Liver (tissue), 8 donors: ENCODE measurements at regions not wholly inside any gene's neighbourhood (a gene's known extent, or its start where the extent isn't known, plus 50 kb on each side); places are given as distances from the start of the nearest gene placed in this dataset.

ENCODE experiments used
- DNase-seq: peaks from one replicate; pipeline ENCODE4 v3.0.0-alpha.2; 2017; ENCODE audit warnings: low spot score
- H3K27ac ChIP-seq, 2 donors: one replicate each; pipeline ENCODE4 v1.7.0; 2013; ENCODE audit warnings: inconsistent platforms in 2 of 2, low read length in 2 of 2, control low read depth in 1 of 2, low read depth in 1 of 2, mild to moderate bottlenecking in 1 of 2
- H3K27me3 ChIP-seq, 4 donors: one replicate each; pipeline versions ENCODE4 v1.6.1 to v1.7.0; 2013; ENCODE audit warnings: low read length in 3 of 4, inconsistent platforms in 1 of 4, mild to moderate bottlenecking in 1 of 4, moderate library complexity in 1 of 4; ENCODE audit not compliant: control insufficient read depth in 4 of 4, insufficient read depth in 4 of 4
- H3K36me3 ChIP-seq, 4 donors: one replicate each; pipeline versions ENCODE4 v1.6.1 to v1.7.0; 2013; ENCODE audit warnings: low read length in 3 of 4, mild to moderate bottlenecking in 3 of 4, low read depth in 1 of 4, moderate library complexity in 1 of 4; ENCODE audit not compliant: control insufficient read depth in 4 of 4, insufficient read depth in 3 of 4
- H3K4me1 ChIP-seq, 4 donors: one replicate each; pipeline versions ENCODE4 v1.6.1 to v1.7.0; 2013; ENCODE audit warnings: low read length in 3 of 4, mild to moderate bottlenecking in 3 of 4, moderate library complexity in 1 of 4; ENCODE audit not compliant: control insufficient read depth in 4 of 4, insufficient read depth in 4 of 4
- H3K4me3 ChIP-seq, 3 donors: one replicate each; pipeline versions ENCODE4 v1.6.1 to v1.7.0; 2013; ENCODE audit warnings: low read length in 3 of 3, control low read depth in 1 of 3, low read depth in 1 of 3, mild to moderate bottlenecking in 1 of 3
- H3K9ac ChIP-seq, 2 donors: one replicate each; pipeline ENCODE4 v1.7.0; 2013; ENCODE audit warnings: low read length in 2 of 2, mild to moderate bottlenecking in 2 of 2, moderate library complexity in 2 of 2, control low read depth in 1 of 2, low read depth in 1 of 2
- H3K9me3 ChIP-seq, 4 donors: one replicate each; pipeline versions ENCODE4 v1.6.1 to v1.7.0; 2013; ENCODE audit warnings: low read length in 3 of 4; ENCODE audit not compliant: control insufficient read depth in 4 of 4
- GABPA ChIP-seq, 2 donors: IDR thresholded peaks in 1 of 2; conservative IDR thresholded peaks in 1 of 2; 2 replicates each; pipeline ENCODE4 v1.6.1; 2016; ENCODE audit warnings: antibody characterized with exemption in 2 of 2, mild to moderate bottlenecking in 1 of 2, moderate library complexity in 1 of 2
- HNF4G ChIP-seq: IDR thresholded peaks from 2 replicates; pipeline ENCODE4 v1.6.1; 2016; ENCODE audit warnings: antibody characterized with exemption
- JUND ChIP-seq, 2 donors: IDR thresholded peaks; 2 replicates each; pipeline ENCODE4 v1.6.1; 2016; ENCODE audit warnings: antibody characterized with exemption in 2 of 2
- RAD21 ChIP-seq, 2 donors: IDR thresholded peaks; 2 replicates each; pipeline ENCODE4 v1.6.1; 2016; ENCODE audit warnings: antibody characterized with exemption in 2 of 2, mild to moderate bottlenecking in 2 of 2
- RXRA ChIP-seq, 2 donors: IDR thresholded peaks; 2 replicates each; pipeline ENCODE4 v1.6.1; 2017 to 2018; ENCODE audit warnings: antibody characterized with exemption in 2 of 2, mild to moderate bottlenecking in 1 of 2
- YY1 ChIP-seq: IDR thresholded peaks from 2 replicates; pipeline ENCODE4 v1.6.1; 2016; ENCODE audit warnings: antibody characterized with exemption, mild to moderate bottlenecking
- WGBS: extraction: QIAGEN DNeasy Blood & Tissue Kit; methylation state at CpG from one replicate; pipeline ENCODE4 v1.1.7; 2013; 5-methylcytosine and 5-hydroxymethylcytosine counted together
- TF ChIP-seq, protein P1 (sequence below): IDR thresholded peaks from 2 replicates; pipeline ENCODE4 v1.6.1; 2016; ENCODE audit warnings: antibody characterized with exemption, mild to moderate bottlenecking
- TF ChIP-seq, protein P2 (sequence below): IDR thresholded peaks from 2 replicates; pipeline ENCODE4 v1.6.1; 2016; ENCODE audit warnings: antibody characterized with exemption
- TF ChIP-seq, protein P3 (sequence below): fragments of 150-350 bp; IDR thresholded peaks from 2 replicates; pipeline ENCODE4 v1.5.1; 2017; ENCODE audit warnings: improper control_type of control experiment, low read depth, low read length; ENCODE audit not compliant: missing input control
- TF ChIP-seq, protein P4 (sequence below): IDR thresholded peaks from 2 replicates; pipeline ENCODE4 v1.6.1; 2016; ENCODE audit warnings: antibody characterized with exemption
- donor health status: healthy.
- donor health status: healthy.
- donor health status: healthy.
- donor health status: healthy.
- donor health status: healthy.

DNA sequence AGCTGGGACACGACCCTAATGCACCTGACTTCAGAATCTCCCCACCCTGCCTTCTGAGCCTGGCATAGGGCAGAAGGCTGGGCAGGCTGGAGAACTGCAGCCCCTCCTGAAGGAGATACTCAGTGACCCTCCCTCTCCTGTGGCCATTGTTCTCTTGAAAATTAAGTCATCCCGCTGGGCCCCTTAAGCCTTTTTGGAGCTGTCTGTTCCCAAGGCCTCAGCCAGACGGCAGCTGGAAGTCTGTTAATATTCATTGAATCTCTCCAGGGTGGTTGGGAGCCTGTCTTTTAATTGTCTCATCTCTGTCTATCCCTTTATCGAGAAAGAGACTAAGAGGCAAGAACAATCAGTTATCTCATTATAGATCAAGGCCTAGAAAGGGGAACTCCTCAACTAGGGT lies 118.1 kb upstream of the PCBD1 start:
- no peaks in the 10 kb centered on the region for H3K4me1 ChIP-seq
- DNase-seq: no peak
- H3K27ac ChIP-seq: no peak overlapping the region
- no peaks in the 10 kb centered on the region for H3K9me3 ChIP-seq
- WGBS: 68% methylated on average over 4 of the region's 4 CpGs
- TF ChIP-seq HNF4G: no peak
- TF ChIP-seq, protein P1, sequence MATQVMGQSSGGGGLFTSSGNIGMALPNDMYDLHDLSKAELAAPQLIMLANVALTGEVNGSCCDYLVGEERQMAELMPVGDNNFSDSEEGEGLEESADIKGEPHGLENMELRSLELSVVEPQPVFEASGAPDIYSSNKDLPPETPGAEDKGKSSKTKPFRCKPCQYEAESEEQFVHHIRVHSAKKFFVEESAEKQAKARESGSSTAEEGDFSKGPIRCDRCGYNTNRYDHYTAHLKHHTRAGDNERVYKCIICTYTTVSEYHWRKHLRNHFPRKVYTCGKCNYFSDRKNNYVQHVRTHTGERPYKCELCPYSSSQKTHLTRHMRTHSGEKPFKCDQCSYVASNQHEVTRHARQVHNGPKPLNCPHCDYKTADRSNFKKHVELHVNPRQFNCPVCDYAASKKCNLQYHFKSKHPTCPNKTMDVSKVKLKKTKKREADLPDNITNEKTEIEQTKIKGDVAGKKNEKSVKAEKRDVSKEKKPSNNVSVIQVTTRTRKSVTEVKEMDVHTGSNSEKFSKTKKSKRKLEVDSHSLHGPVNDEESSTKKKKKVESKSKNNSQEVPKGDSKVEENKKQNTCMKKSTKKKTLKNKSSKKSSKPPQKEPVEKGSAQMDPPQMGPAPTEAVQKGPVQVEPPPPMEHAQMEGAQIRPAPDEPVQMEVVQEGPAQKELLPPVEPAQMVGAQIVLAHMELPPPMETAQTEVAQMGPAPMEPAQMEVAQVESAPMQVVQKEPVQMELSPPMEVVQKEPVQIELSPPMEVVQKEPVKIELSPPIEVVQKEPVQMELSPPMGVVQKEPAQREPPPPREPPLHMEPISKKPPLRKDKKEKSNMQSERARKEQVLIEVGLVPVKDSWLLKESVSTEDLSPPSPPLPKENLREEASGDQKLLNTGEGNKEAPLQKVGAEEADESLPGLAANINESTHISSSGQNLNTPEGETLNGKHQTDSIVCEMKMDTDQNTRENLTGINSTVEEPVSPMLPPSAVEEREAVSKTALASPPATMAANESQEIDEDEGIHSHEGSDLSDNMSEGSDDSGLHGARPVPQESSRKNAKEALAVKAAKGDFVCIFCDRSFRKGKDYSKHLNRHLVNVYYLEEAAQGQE: no peak
- no peak for TF ChIP-seq GABPA (IDR thresholded peaks at IDR 0.05 in 1 of 2, conservative IDR thresholded peaks at IDR 0.05 in 1 of 2)
- TF ChIP-seq, protein P2, sequence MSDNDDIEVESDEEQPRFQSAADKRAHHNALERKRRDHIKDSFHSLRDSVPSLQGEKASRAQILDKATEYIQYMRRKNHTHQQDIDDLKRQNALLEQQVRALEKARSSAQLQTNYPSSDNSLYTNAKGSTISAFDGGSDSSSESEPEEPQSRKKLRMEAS: no peak
- TF ChIP-seq YY1: no peak
- H3K4me3 ChIP-seq: no peak overlapping the region
- no peaks in the 10 kb centered on the region for H3K27me3 ChIP-seq
- H3K9ac ChIP-seq: no peak overlapping the region
- no peaks in the 10 kb centered on the region for H3K36me3 ChIP-seq

DNA sequence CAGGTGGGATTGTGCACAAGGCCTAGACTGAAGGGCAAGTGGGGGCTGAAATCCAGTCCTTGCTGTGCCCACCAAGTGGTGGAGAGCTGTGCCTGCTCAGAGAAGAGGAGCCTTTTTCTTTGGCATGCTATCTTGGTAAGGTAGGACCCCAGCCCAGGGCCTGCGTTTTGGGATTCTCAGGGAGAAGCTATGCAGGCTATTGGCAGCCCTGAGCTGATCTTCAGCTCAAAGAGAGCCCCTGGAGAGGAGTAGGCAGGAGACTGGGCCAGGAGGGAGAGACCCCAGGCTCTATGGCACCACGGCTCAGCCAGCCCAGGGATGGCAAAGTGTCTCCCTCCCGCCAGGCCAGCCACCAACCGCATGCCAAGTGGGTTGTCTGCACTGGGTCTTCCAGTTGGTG lies 119.2 kb upstream of the PCBD1 start:
- no peak for DNase-seq
- WGBS: 87% methylated on average over 4 of the region's 4 CpGs

DNA sequence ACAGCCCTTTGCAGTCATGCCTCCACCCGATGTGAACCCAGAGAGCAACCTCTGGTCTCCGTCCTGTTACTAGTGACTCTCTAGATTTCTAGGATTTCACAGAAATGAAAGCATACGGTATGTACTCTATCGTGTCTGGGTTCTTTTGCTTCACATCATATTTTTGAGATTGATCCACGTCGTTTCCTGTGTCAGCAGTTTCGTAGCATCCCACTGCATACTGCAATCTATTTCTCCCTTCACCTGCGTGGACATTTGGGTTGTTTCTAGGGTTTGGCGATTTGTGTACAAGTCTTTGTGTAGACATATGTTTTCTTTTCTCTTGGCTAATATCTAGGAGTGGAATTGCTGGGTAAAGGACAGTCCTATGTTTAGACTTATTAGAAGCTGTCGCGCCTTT lies 119.8 kb upstream of the PCBD1 start:
- Histone ChIP-seq H3K9me3 (no peaks in the 10 kb centered on the region), H3K4me3 (no peak overlapping the region), H3K4me1 (no peaks in the 10 kb centered on the region)

More for the DNA sequence above, 119.2 kb upstream of the PCBD1 start:
- TF ChIP-seq JUND (IDR thresholded peaks at IDR 0.05): no peak
- no peak for TF ChIP-seq RXRA (IDR thresholded peaks at IDR 0.05)
- Histone ChIP-seq H3K27ac (no peak overlapping the region), H3K4me1 (no peaks in the 10 kb centered on the region), H3K4me3 (no peak overlapping the region), H3K9me3 (no peaks in the 10 kb centered on the region), H3K36me3 (no peaks in the 10 kb centered on the region), H3K27me3 (no peaks in the 10 kb centered on the region), H3K9ac (no peak overlapping the region)

More for the DNA sequence above, 119.8 kb upstream of the PCBD1 start:
- TF ChIP-seq RAD21 (IDR thresholded peaks at IDR 0.05) (no peak), YY1 (no peak), GABPA (IDR thresholded peaks at IDR 0.05 in 1 of 2, conservative IDR thresholded peaks at IDR 0.05 in 1 of 2) (no peak), HNF4G (no peak), JUND (IDR thresholded peaks at IDR 0.05) (no peak)
- TF ChIP-seq, protein P1: no peak
- TF ChIP-seq, protein P3, sequence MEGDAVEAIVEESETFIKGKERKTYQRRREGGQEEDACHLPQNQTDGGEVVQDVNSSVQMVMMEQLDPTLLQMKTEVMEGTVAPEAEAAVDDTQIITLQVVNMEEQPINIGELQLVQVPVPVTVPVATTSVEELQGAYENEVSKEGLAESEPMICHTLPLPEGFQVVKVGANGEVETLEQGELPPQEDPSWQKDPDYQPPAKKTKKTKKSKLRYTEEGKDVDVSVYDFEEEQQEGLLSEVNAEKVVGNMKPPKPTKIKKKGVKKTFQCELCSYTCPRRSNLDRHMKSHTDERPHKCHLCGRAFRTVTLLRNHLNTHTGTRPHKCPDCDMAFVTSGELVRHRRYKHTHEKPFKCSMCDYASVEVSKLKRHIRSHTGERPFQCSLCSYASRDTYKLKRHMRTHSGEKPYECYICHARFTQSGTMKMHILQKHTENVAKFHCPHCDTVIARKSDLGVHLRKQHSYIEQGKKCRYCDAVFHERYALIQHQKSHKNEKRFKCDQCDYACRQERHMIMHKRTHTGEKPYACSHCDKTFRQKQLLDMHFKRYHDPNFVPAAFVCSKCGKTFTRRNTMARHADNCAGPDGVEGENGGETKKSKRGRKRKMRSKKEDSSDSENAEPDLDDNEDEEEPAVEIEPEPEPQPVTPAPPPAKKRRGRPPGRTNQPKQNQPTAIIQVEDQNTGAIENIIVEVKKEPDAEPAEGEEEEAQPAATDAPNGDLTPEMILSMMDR: no peak
- TF ChIP-seq, protein P4, sequence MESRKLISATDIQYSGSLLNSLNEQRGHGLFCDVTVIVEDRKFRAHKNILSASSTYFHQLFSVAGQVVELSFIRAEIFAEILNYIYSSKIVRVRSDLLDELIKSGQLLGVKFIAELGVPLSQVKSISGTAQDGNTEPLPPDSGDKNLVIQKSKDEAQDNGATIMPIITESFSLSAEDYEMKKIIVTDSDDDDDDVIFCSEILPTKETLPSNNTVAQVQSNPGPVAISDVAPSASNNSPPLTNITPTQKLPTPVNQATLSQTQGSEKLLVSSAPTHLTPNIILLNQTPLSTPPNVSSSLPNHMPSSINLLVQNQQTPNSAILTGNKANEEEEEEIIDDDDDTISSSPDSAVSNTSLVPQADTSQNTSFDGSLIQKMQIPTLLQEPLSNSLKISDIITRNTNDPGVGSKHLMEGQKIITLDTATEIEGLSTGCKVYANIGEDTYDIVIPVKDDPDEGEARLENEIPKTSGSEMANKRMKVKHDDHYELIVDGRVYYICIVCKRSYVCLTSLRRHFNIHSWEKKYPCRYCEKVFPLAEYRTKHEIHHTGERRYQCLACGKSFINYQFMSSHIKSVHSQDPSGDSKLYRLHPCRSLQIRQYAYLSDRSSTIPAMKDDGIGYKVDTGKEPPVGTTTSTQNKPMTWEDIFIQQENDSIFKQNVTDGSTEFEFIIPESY: no peak
- H3K36me3 ChIP-seq: no peaks in the 10 kb centered on the region
- H3K9ac ChIP-seq: no peak overlapping the region
- peaks cover 0 to 2% (median 0%) of the 10 kb centered on the region in 4 donors for H3K27me3 ChIP-seq
- 83% methylated on average over 11 of the region's 11 CpGs for WGBS
- no peak overlapping the region for H3K27ac ChIP-seq
- no peak for DNase-seq
